ENCODE measurements at regions not wholly inside any gene's neighbourhood (a gene's known extent, or its start where the extent isn't known, plus 50 kb on each side); places are given as distances from the start of the nearest gene placed in this dataset.

GRCh38 chr13:106042996-106043581 is 492.4 kb downstream of the EFNB2 start:
- no peak for DNase-seq (ENCODE audit: low read depth in 3 of 3)

GRCh38 chr13:106041445-106041844 is 494.0 kb downstream of the EFNB2 start:
- no peak for DNase-seq (ENCODE audit: low read depth in 3 of 3)

- DNase-seq (ENCODE audit: low read depth in 3 of 3) = no peak
Measured at GRCh38 chr13:106038752-106039151, 496.7 kb downstream of the EFNB2 start.

- no peak for DNase-seq (ENCODE audit: low read depth in 3 of 3)
Measured at GRCh38 chr13:106036870-106037269, 498.6 kb downstream of the EFNB2 start.

GRCh38 chr13:106034201-106034600 is 501.3 kb downstream of the EFNB2 start:
- no peak for DNase-seq (ENCODE audit: low read depth in 3 of 3)

- DNase-seq (ENCODE audit: low read depth in 3 of 3) = no peak
Measured at GRCh38 chr13:106033659-106034058, 501.8 kb downstream of the EFNB2 start.

GRCh38 chr13:106032441-106032840 is 503.0 kb downstream of the EFNB2 start:
- no peak for DNase-seq (ENCODE audit: low read depth in 3 of 3)

GRCh38 chr13:106029676-106030290 is 505.7 kb downstream of the EFNB2 start:
- DNase-seq (ENCODE audit: low read depth in 3 of 3) = no peak

- DNase-seq (ENCODE audit: low read depth in 3 of 3) = no peak
Measured at GRCh38 chr13:106028911-106029310, 506.6 kb downstream of the EFNB2 start.

GRCh38 chr13:106011600-106011999 is 523.9 kb downstream of the EFNB2 start:
- DNase-seq (ENCODE audit: low read depth in 3 of 3) = no peak

- DNase-seq (ENCODE audit: low read depth in 3 of 3) = no peak
Measured at GRCh38 chr13:106010836-106011235, 524.6 kb downstream of the EFNB2 start.

- no peak for DNase-seq (ENCODE audit: low read depth in 3 of 3)
Measured at GRCh38 chr13:106008540-106008939, 526.9 kb downstream of the EFNB2 start.

- no peak for DNase-seq (ENCODE audit: low read depth in 3 of 3)
Measured at GRCh38 chr13:106007156-106007555, 528.3 kb downstream of the EFNB2 start.

GRCh38 chr13:106003651-106004050 is 531.8 kb downstream of the EFNB2 start:
- DNase-seq (ENCODE audit: low read depth in 3 of 3) = no peak

GRCh38 chr13:106001443-106001842 is 534.0 kb downstream of the EFNB2 start:
- DNase-seq (ENCODE audit: low read depth in 3 of 3) = no peak

GRCh38 chr13:105997581-105998550 is 537.6 kb downstream of the EFNB2 start:
- no peak for DNase-seq (ENCODE audit: low read depth in 3 of 3)

- DNase-seq (ENCODE audit: low read depth in 3 of 3) = no peak
Measured at GRCh38 chr13:105996391-105997025, 539.0 kb downstream of the EFNB2 start.

- DNase-seq (ENCODE audit: low read depth in 3 of 3) = no peak
Measured at GRCh38 chr13:105994340-105994739, 541.1 kb downstream of the EFNB2 start.

- no peak for DNase-seq (ENCODE audit: low read depth in 3 of 3)
Measured at GRCh38 chr13:105991622-105992277, 543.7 kb downstream of the EFNB2 start.

GRCh38 chr13:105991131-105991530 is 544.3 kb downstream of the EFNB2 start:
- DNase-seq (ENCODE audit: low read depth in 3 of 3) = no peak

- no peak for DNase-seq (ENCODE audit: low read depth in 3 of 3)
Measured at GRCh38 chr13:105990256-105990958, 545.1 kb downstream of the EFNB2 start.
